K562 (cell line): ENCODE measurements at regions not wholly inside any gene's neighbourhood (a gene's known extent, or its start where the extent isn't known, plus 50 kb on each side); places are given as distances from the start of the nearest gene placed in this dataset.
A peak's percentile ranks its signal among the peaks of the same experiment; 100 is the strongest.

Experiments used
- ATF1 ChIP-seq, 2 experiments: fragments of 450-650 bp in 1 of 2; IDR thresholded peaks; 2 replicates each; pipeline ENCODE4 v1.6.1; 2016; ENCODE audit warnings: missing compliant biosample characterization in 1 of 2, missing genetic modification characterization in 1 of 2
- BRCA1 ChIP-seq, 2 experiments: fragments of 450-650 bp in 1 of 2; sonication (generic) in 1 of 2; formaldehyde crosslinking in 1 of 2; IDR thresholded peaks; 2 replicates each; pipeline versions ENCODE4 v1.5.0 to v1.6.1; 2017 to 2020; ENCODE audit warnings: mild to moderate bottlenecking in 1 of 2, missing genetic modification reagents in 1 of 2
- CREM ChIP-seq: IDR thresholded peaks from 2 replicates; pipeline ENCODE4 v1.6.1; 2014; ENCODE audit warnings: antibody characterized with exemption, low read depth
- CTCF ChIP-seq, 3 experiments: IDR thresholded peaks in 2 of 3; conservative IDR thresholded peaks in 1 of 3; 2 replicates each; pipeline ENCODE4 v1.5.1; 2011 to 2012; ENCODE audit warnings: low read length in 3 of 3, mild to moderate bottlenecking in 3 of 3, control low read depth in 2 of 3, improper control_type of control experiment in 1 of 3, inconsistent platforms in 1 of 3, low read depth in 1 of 3, mixed read lengths in 1 of 3, moderate library complexity in 1 of 3; ENCODE audit not compliant: insufficient read depth in 2 of 3
- EP400 ChIP-seq: fragments of 450-650 bp; IDR thresholded peaks from 2 replicates; pipeline ENCODE4 v1.6.1; 2017; ENCODE audit warnings: antibody characterized with exemption, mild to moderate bottlenecking, moderate library complexity
- NFE2 ChIP-seq: IDR thresholded peaks from 2 replicates; pipeline ENCODE4 v1.6.1; 2014; ENCODE audit warnings: antibody characterized with exemption, low read depth
- NFIC ChIP-seq: fragments of 450-650 bp; IDR thresholded peaks from 2 replicates; pipeline ENCODE4 v1.6.1; 2017; ENCODE audit warnings: mild to moderate bottlenecking, inconsistent platforms
- PCBP1 ChIP-seq: fragments of 200-400 bp; formaldehyde crosslinking; IDR thresholded peaks from 2 replicates; pipeline ENCODE4 v1.6.1; 2018; ENCODE audit warnings: mild to moderate bottlenecking, low read depth, low read length; ENCODE audit not compliant: poor library complexity, severe bottlenecking
- RREB1 ChIP-seq: fragments of 250-450 bp; sonication (Bioruptor Pico); IDR thresholded peaks from 2 replicates; pipeline ENCODE4 v1.4.0; 2020
- SMARCC2 ChIP-seq: fragments of 450-650 bp; IDR thresholded peaks from 2 replicates; pipeline ENCODE4 v1.6.1; 2017; ENCODE audit warnings: antibody characterized with exemption, moderate library complexity, mild to moderate bottlenecking, low read depth
- SREBF1 ChIP-seq: fragments of 150-350 bp; IDR thresholded peaks from 2 replicates; pipeline ENCODE4 v1.6.1; 2014; ENCODE audit warnings: antibody characterized with exemption, low read depth, low read length, borderline replicate concordance
- TFE3 ChIP-seq: fragments of 450-650 bp; formaldehyde crosslinking; IDR thresholded peaks from 2 replicates; pipeline ENCODE4 v1.4.0; 2020; ENCODE audit warnings: mild to moderate bottlenecking, mixed read lengths
- USF2 ChIP-seq: sonication (generic); formaldehyde crosslinking; IDR thresholded peaks from 2 replicates; pipeline ENCODE4 v1.5.0; 2020; ENCODE audit warnings: missing genetic modification reagents
- ZNF197 ChIP-seq: fragments of 200-800 bp; sonication (Bioruptor generic); IDR thresholded peaks from 2 replicates; pipeline ENCODE4 v1.6.1; 2016; ENCODE audit warnings: low read depth, missing genetic modification characterization, missing compliant biosample characterization
- ZNF324 ChIP-seq: fragments of 250-450 bp; sonication (Bioruptor Pico); IDR thresholded peaks from 2 replicates; pipeline ENCODE4 v1.4.0; 2020; ENCODE audit warnings: mild to moderate bottlenecking
- ZNF644 ChIP-seq: fragments of 200-800 bp; sonication (Bioruptor generic); IDR thresholded peaks from 2 replicates; pipeline ENCODE4 v1.6.1; 2016; ENCODE audit warnings: low read depth, missing genetic modification characterization, missing compliant biosample characterization
- ZSCAN32 ChIP-seq: fragments of 450-650 bp; formaldehyde crosslinking; IDR thresholded peaks from 2 replicates; pipeline ENCODE4 v1.4.0; 2020; ENCODE audit warnings: mild to moderate bottlenecking, moderate library complexity

GRCh38 chr6:11392778-11393507 is 144.6 kb upstream of the TMEM170B start (continued):
- TF ChIP-seq ZNF324 (CRISPR knock-in tag) (peak; percentile 48; the same call in 1 of the 2 replicates), SMARCC2 (peak; percentile 43; the same call in 1 of the 2 replicates), ATF1 (CRISPR knock-in tag; IDR thresholded peaks at IDR 0.05) (no peak), ATF1 (tag; IDR thresholded peaks at IDR 0.05) (peak; percentile 65; the same call in 1 of the 2 replicates), TFE3 (peak; percentile 13; the same call in 1 of the 2 replicates), ZNF197 (peak; percentile 61; the same call in 1 of the 2 replicates), SREBF1 (no peak), CTCF (IDR thresholded peaks at IDR 0.05 in 2 of 3, conservative IDR thresholded peaks at IDR 0.05 in 1 of 3; ENCODE audit: insufficient read depth in 2 of 3, low read depth in 1 of 3, low read length in 3 of 3) (no peak), RREB1 (CRISPR knock-in tag) (peak; percentile 92), EP400 (peak; percentile 71), ZNF644 (tag) (peak; percentile 69; the same call in 1 of the 2 replicates), PCBP1 (no peak), NFE2 (peak; percentile 26; the same call in 1 of the 2 replicates), USF2 (no peak), ZSCAN32 (CRISPR knock-in tag) (peak; percentile 64; the same call in 1 of the 2 replicates), NFIC (peak; percentile 91), CREM (peak; percentile 49; the same call in 1 of the 2 replicates), BRCA1 (IDR thresholded peaks at IDR 0.05) (no peak), BRCA1 (CRISPR knock-in tag; IDR thresholded peaks at IDR 0.05) (no peak)
